Trophoblast cell (in vitro differentiated cells and primary cell): ENCODE measurements at regions not wholly inside any gene's neighbourhood (a gene's known extent, or its start where the extent isn't known, plus 50 kb on each side); places are given as distances from the start of the nearest gene placed in this dataset.
A peak's percentile ranks its signal among the peaks of the same experiment; 100 is the strongest.

ENCODE experiments used
- DNase-seq, 2 donors: peaks; one replicate each; pipeline ENCODE4 v3.0.0-alpha.2; 2016
- H2AFZ ChIP-seq: 2 replicates; pipeline ENCODE4 v1.6.1; 2013; ENCODE audit warnings: low read length, moderate library complexity, mild to moderate bottlenecking; ENCODE audit not compliant: insufficient read depth, poor library complexity
- H2AK5ac ChIP-seq: 2 replicates; pipeline ENCODE4 v1.6.1; 2013; ENCODE audit warnings: mild to moderate bottlenecking, low read length
- H2BK120ac ChIP-seq: 2 replicates; pipeline ENCODE4 v1.6.1; 2013; ENCODE audit warnings: low read length, mild to moderate bottlenecking, moderate library complexity; ENCODE audit not compliant: insufficient read depth, poor library complexity
- H2BK12ac ChIP-seq: 2 replicates; pipeline ENCODE4 v1.6.1; 2013; ENCODE audit warnings: mild to moderate bottlenecking, low read length, moderate library complexity
- H2BK5ac ChIP-seq: 2 replicates; pipeline ENCODE4 v1.6.1; 2013; ENCODE audit warnings: low read length, low read depth, moderate library complexity, mild to moderate bottlenecking; ENCODE audit not compliant: poor library complexity
- H3K14ac ChIP-seq: 2 replicates; pipeline ENCODE4 v1.6.1; 2013; ENCODE audit warnings: mild to moderate bottlenecking, low read length
- H3K18ac ChIP-seq: 2 replicates; pipeline ENCODE4 v1.6.1; 2013; ENCODE audit warnings: mild to moderate bottlenecking, low read length
- H3K23ac ChIP-seq: 2 replicates; pipeline ENCODE4 v1.6.1; 2013; ENCODE audit warnings: low read length
- H3K27ac ChIP-seq: 2 replicates; pipeline ENCODE4 v1.5.1; 2013; ENCODE audit warnings: low read depth, mild to moderate bottlenecking, inconsistent platforms, low read length, moderate library complexity
- H3K27me3 ChIP-seq: 2 replicates; pipeline ENCODE4 v1.6.1; 2013; ENCODE audit warnings: inconsistent platforms, mild to moderate bottlenecking, low read length, moderate library complexity; ENCODE audit not compliant: insufficient read depth
- H3K36me3 ChIP-seq, 2 experiments: 1 replicate in 1 of 2; 2 replicates in 1 of 2; pipeline ENCODE4 v1.6.1; 2013; ENCODE audit warnings: low read length in 2 of 2, mild to moderate bottlenecking in 2 of 2, moderate library complexity in 1 of 2; ENCODE audit not compliant: insufficient read depth in 2 of 2, control insufficient read depth in 1 of 2
- H3K4ac ChIP-seq: 2 replicates; pipeline ENCODE4 v1.6.1; 2013; ENCODE audit warnings: low read depth, mild to moderate bottlenecking, low read length, moderate library complexity
- H3K4me1 ChIP-seq, 2 experiments: 1 replicate in 1 of 2; 2 replicates in 1 of 2; pipeline ENCODE4 v1.6.1; 2013; ENCODE audit warnings: low read length in 2 of 2, mild to moderate bottlenecking in 2 of 2, moderate library complexity in 1 of 2; ENCODE audit not compliant: insufficient read depth in 2 of 2, control insufficient read depth in 1 of 2
- H3K4me2 ChIP-seq: 2 replicates; pipeline ENCODE4 v1.6.1; 2013; ENCODE audit warnings: inconsistent platforms, mild to moderate bottlenecking, low read length, moderate library complexity
- H3K4me3 ChIP-seq: 2 replicates; pipeline ENCODE4 v1.5.1; 2013; ENCODE audit warnings: mild to moderate bottlenecking, low read depth, low read length, inconsistent platforms
- H3K79me1 ChIP-seq: one replicate; pipeline ENCODE4 v1.6.1; 2013; ENCODE audit warnings: low read length
- H3K79me2 ChIP-seq: 2 replicates; pipeline ENCODE4 v1.6.1; 2013; ENCODE audit warnings: low read length, mild to moderate bottlenecking; ENCODE audit not compliant: control insufficient read depth, insufficient read depth, poor library complexity
- H3K9ac ChIP-seq: 2 replicates; pipeline ENCODE4 v1.6.1; 2013; ENCODE audit warnings: mild to moderate bottlenecking, low read length
- H3K9me3 ChIP-seq: 2 replicates; pipeline ENCODE4 v1.6.1; 2013; ENCODE audit warnings: low read depth, mild to moderate bottlenecking, control low read depth, inconsistent platforms, low read length; ENCODE audit not compliant: insufficient read depth
- H4K12ac ChIP-seq: 2 replicates; pipeline ENCODE4 v1.6.1; 2013; ENCODE audit warnings: low read depth, mild to moderate bottlenecking, low read length, moderate library complexity
- H4K8ac ChIP-seq: 2 replicates; pipeline ENCODE4 v1.6.1; 2013; ENCODE audit warnings: low read depth, mild to moderate bottlenecking, low read length, moderate library complexity
- H4K91ac ChIP-seq: one replicate; pipeline ENCODE4 v1.6.1; 2013; ENCODE audit warnings: low read depth, mild to moderate bottlenecking, low read length, moderate library complexity
- WGBS: extraction: QIAGEN DNeasy Blood & Tissue Kit; methylation state at CpG from one replicate; pipeline ENCODE4 v1.1.7; 2013; ENCODE audit warnings: missing lambda C conversion rate; ENCODE audit not compliant: insufficient read length, insufficient coverage; ENCODE audit errors: extremely low coverage; 5-methylcytosine and 5-hydroxymethylcytosine counted together

DNA sequence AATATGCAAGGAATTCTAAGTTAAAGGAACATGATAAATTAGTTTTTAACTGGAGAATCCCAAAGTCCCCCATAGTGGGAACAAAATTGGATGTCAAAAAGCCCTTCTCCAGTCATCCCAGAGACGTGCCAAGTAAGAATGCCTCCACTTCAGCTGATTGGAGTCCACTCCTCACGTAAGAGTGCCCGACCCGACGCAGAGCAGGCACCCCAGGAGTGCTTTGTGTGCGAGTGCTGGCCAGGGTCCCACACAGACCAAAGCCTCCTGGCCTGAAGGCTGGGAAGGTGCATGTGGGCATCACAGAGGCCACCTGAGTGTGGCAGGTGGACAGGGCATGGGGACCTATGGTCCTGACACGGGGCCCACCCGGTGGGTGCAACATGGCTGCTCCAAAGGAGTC lies 183.5 kb downstream of the GLI2 start:
- no CpG with 5 or more reads among the region's 8 CpGs for WGBS
- Histone ChIP-seq H4K91ac (no peak overlapping the region), H3K9me3 (peaks cover 4% of the 10 kb centered on the region), H3K4me1 (peaks cover 14 to 30% of the 10 kb centered on the region in 2 experiments), H3K18ac (no peak overlapping the region), H2BK120ac (no peak overlapping the region), H2AFZ (no peak overlapping the region), H3K4ac (no peak overlapping the region), H3K79me2 (no peaks in the 10 kb centered on the region), H3K79me1 (no peaks in the 10 kb centered on the region), H3K4me2 (no peak overlapping the region), H3K4me3 (no peak overlapping the region), H2BK12ac (no peak overlapping the region), H3K27ac (no peak overlapping the region), H2BK5ac (no peak overlapping the region), H3K27me3 (no peaks in the 10 kb centered on the region), H3K9ac (no peak overlapping the region), H3K23ac (no peak overlapping the region), H4K8ac (no peak overlapping the region), H2AK5ac (no peak overlapping the region), H3K36me3 (peaks cover 0 to 2% of the 10 kb centered on the region in 2 experiments), H3K14ac (no peak overlapping the region), H4K12ac (no peak overlapping the region)
- no peak for DNase-seq

DNA sequence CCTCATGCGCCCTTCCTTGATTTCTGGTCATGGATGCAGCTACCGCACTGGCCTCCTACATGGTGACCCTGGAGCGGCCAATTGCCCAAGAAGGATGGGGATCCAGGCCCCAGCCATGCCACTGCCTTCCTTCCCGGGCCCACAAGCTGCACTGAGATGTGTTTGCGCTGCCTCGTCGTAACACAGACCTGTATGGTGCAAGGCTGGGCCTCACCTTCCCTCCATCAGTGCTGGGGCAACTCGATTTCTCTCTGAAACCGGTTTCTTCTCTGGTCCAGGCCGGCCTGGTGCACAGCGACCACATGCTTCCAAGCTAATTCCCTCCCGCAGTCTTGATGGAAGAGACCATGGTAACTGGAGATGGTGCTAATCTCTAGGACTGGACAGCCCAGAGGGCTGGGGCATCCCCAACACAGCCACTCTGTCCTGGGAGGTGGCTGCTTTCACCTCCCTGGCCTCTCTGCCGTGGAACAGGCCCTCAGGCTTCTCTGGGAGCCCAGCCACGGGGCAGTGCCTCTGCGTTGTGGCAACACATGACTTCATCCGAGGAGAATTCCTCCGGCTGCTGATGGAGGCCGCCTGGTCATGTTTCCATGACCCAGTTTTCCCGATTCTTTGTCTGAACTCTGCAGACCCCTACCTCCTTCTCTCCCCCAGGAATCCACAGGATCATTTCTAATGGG lies 184.2 kb downstream of the GLI2 start:
- H3K4ac ChIP-seq, result no peak overlapping the region
- no CpG with 5 or more reads among the region's 19 CpGs for WGBS

DNA sequence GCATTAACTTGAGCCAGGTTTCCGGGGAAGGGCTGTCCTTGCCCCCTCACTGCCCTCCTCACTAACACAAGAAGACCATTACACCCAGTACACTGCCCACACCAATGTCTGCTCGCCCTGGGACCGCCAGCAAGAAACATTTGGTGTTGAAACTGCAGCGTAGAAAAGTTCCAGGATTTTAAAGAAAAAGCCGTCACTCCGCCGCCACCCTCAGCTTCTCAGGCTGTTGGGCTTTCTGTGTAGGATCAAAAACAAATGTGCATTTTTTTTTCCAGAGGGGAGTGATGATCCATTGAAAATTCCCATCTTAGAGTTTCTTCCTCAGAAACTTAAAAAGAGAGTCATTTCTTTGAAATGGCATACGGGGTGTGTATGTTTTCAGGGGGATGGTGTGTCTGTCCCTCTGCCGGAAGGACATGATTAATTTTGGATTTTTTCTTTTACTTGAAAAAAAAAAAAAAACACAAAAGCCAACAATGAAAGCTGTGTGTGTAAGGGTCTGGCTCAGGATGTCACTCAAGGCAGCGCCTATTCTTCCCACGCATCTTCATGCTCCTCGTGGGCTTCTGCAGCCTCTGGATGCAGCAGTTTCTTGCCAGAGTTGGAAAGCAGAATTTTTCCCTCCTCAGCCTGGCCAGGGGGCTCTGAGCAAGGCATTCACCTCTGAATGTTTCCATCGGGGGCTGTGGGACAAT lies 184.9 kb downstream of the GLI2 start:
- peaks cover 0 to 2% of the 10 kb centered on the region in 2 experiments for H3K36me3 ChIP-seq
- no peak overlapping the region for H3K9ac ChIP-seq
- no peak overlapping the region for H3K14ac ChIP-seq
- no peaks in the 10 kb centered on the region for H3K27me3 ChIP-seq
- no peaks in the 10 kb centered on the region for H3K79me2 ChIP-seq
- H4K91ac ChIP-seq, result peak overlapping the region; percentile 37
- no peak overlapping the region for H3K23ac ChIP-seq
- H3K4me2 ChIP-seq, result no peak overlapping the region
- H2AFZ ChIP-seq, result no peak overlapping the region
- peaks cover 5 to 18% of the 10 kb centered on the region in 2 experiments for H3K4me1 ChIP-seq
- no peaks in the 10 kb centered on the region for H3K79me1 ChIP-seq
- H3K9me3 ChIP-seq, result peaks cover 4% of the 10 kb centered on the region
- no peak overlapping the region for H3K4ac ChIP-seq
- peak overlapping the region; percentile 16 for H2BK12ac ChIP-seq
- DNase-seq, result no peak
- H2AK5ac ChIP-seq, result no peak overlapping the region
- no peak overlapping the region for H4K8ac ChIP-seq
- no peak overlapping the region for H2BK120ac ChIP-seq
- WGBS, result no CpG with 5 or more reads among the region's 13 CpGs
- no peak overlapping the region for H2BK5ac ChIP-seq
- no peak overlapping the region for H3K18ac ChIP-seq
- no peak overlapping the region for H3K27ac ChIP-seq
- no peak overlapping the region for H4K12ac ChIP-seq
- H3K4me3 ChIP-seq, result no peak overlapping the region

More for the DNA sequence above, 184.2 kb downstream of the GLI2 start:
- peak overlapping the region; percentile 18 for H3K18ac ChIP-seq
- H2BK120ac ChIP-seq, result peak overlapping the region; percentile 4
- H3K14ac ChIP-seq, result no peak overlapping the region
- no peak overlapping the region for H2BK5ac ChIP-seq
- no peak overlapping the region for H4K12ac ChIP-seq
- H2AFZ ChIP-seq, result no peak overlapping the region
- H3K4me1 ChIP-seq, result peaks cover 10 to 25% of the 10 kb centered on the region in 2 experiments
- H2AK5ac ChIP-seq, result no peak overlapping the region
- H3K27me3 ChIP-seq, result no peaks in the 10 kb centered on the region
- no peak overlapping the region for H3K9ac ChIP-seq
- H3K4me2 ChIP-seq, result no peak overlapping the region
- H3K36me3 ChIP-seq, result peaks cover 0 to 2% of the 10 kb centered on the region in 2 experiments
- no peak overlapping the region for H3K23ac ChIP-seq
- peak overlapping the region; percentile 37 for H4K91ac ChIP-seq
- peak overlapping the region; percentile 28 for H2BK12ac ChIP-seq
- H4K8ac ChIP-seq, result no peak overlapping the region
- peaks cover 4% of the 10 kb centered on the region for H3K9me3 ChIP-seq
- peak overlapping the region; percentile 1 for H3K4me3 ChIP-seq
- no peaks in the 10 kb centered on the region for H3K79me2 ChIP-seq
- H3K27ac ChIP-seq, result peak overlapping the region; percentile 32
- DNase-seq, result peak in 1 of 2 donors; percentile 8
- no peaks in the 10 kb centered on the region for H3K79me1 ChIP-seq

DNA sequence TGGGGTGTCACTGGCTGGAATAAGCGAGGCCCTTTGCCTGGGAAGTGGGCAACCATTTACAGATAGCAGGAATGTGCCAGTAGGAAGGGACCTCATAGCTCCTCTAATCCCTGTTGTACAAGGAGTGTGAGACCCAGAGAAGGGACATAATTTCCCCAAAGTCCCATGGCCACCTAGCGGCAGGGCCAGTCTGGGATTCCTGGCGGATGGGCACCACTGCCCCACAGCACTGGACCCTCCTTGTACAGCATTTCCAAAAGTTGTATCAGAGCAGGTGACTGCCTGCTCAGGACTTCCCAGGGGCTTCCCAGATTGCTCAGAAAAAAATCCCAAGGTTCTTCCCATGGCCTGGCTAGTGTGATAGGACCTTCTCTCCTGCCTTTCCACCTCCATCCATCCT lies 185.8 kb downstream of the GLI2 start:
- Histone ChIP-seq H3K27ac (no peak overlapping the region), H3K18ac (no peak overlapping the region), H3K9ac (no peak overlapping the region), H2AK5ac (no peak overlapping the region), H3K4me1 (peaks cover 5 to 14% of the 10 kb centered on the region in 2 experiments), H2BK120ac (no peak overlapping the region), H3K36me3 (peaks cover 0 to 2% of the 10 kb centered on the region in 2 experiments), H4K8ac (no peak overlapping the region), H2BK5ac (no peak overlapping the region), H3K9me3 (peaks cover 4% of the 10 kb centered on the region), H3K4me3 (no peak overlapping the region), H3K79me2 (no peaks in the 10 kb centered on the region), H3K27me3 (no peaks in the 10 kb centered on the region), H3K4ac (no peak overlapping the region), H3K79me1 (no peaks in the 10 kb centered on the region), H2AFZ (no peak overlapping the region), H4K91ac (no peak overlapping the region), H3K14ac (no peak overlapping the region), H3K4me2 (no peak overlapping the region), H3K23ac (no peak overlapping the region), H4K12ac (no peak overlapping the region), H2BK12ac (no peak overlapping the region)
- no CpG with 5 or more reads among the region's 3 CpGs for WGBS
- DNase-seq, result no peak
